SK-N-SH treated with all-trans-retinoic acid at 6 μM for 48 hours (cell line): ENCODE measurements at regions not wholly inside any gene's neighbourhood (a gene's known extent, or its start where the extent isn't known, plus 50 kb on each side); places are given as distances from the start of the nearest gene placed in this dataset.

Experiments used
- ESRRG ChIP-seq: fragments of 250-450 bp; sonication (Bioruptor Pico); IDR thresholded peaks from 2 replicates; pipeline ENCODE4 v1.6.1; 2021; ENCODE audit warnings: mild to moderate bottlenecking
- POU6F1 ChIP-seq: fragments of 250-450 bp; sonication (Bioruptor Pico); IDR thresholded peaks from 2 replicates; pipeline ENCODE4 v1.8.0; 2021; ENCODE audit warnings: low read depth, mild to moderate bottlenecking, moderate library complexity, borderline replicate concordance
- PPARA ChIP-seq: fragments of 250-450 bp; sonication (Bioruptor Pico); IDR thresholded peaks from 2 replicates; pipeline ENCODE4 v1.5.0; 2020; ENCODE audit warnings: mild to moderate bottlenecking, borderline replicate concordance
- ZNF8 ChIP-seq: fragments of 450-650 bp; formaldehyde crosslinking; IDR thresholded peaks from 2 replicates; pipeline ENCODE4 v1.5.0; 2020; ENCODE audit warnings: mild to moderate bottlenecking, moderate library complexity

GRCh38 chr2:236847538-236848263 is 238.0 kb upstream of the COPS8 start:
- TF ChIP-seq ESRRG (CRISPR knock-in tag): no peak
- TF ChIP-seq POU6F1 (CRISPR knock-in tag): no peak
- TF ChIP-seq ZNF8 (CRISPR knock-in tag): no peak
- no peak for TF ChIP-seq PPARA (CRISPR knock-in tag)
